Mesothelial cell of epicardium (in vitro differentiated cells): ENCODE measurements at regions not wholly inside any gene's neighbourhood (a gene's known extent, or its start where the extent isn't known, plus 50 kb on each side); places are given as distances from the start of the nearest gene placed in this dataset.

ENCODE experiments used
- DNase-seq, 2 experiments: peaks; one replicate each; pipeline ENCODE4 v3.0.0; 2021; ENCODE audit warnings: low spot score in 2 of 2; ENCODE audit not compliant: unreplicated experiment in 2 of 2
- H3K27ac Mint-ChIP-seq: 2 replicates; pipeline ENCODE4 v1.8.0; 2021; ENCODE audit warnings: mixed read lengths
- H3K27me3 Mint-ChIP-seq: 2 replicates; pipeline ENCODE4 v1.8.0; 2021; ENCODE audit warnings: low read depth, mixed read lengths
- H3K36me3 Mint-ChIP-seq: 2 replicates; pipeline ENCODE4 v1.8.0; 2021; ENCODE audit warnings: mixed read lengths
- H3K4me1 Mint-ChIP-seq: 2 replicates; pipeline ENCODE4 v1.8.0; 2021; ENCODE audit warnings: mixed read lengths
- H3K4me3 Mint-ChIP-seq: 2 replicates; pipeline ENCODE4 v1.8.0; 2021; ENCODE audit warnings: mild to moderate bottlenecking, moderate library complexity, mixed read lengths
- H3K9me3 Mint-ChIP-seq: 2 replicates; pipeline ENCODE4 v1.8.0; 2021; ENCODE audit warnings: mixed read lengths
- CTCF ChIP-seq: fragments of 200-600 bp; sonication (generic); IDR thresholded peaks from one replicate; pipeline ENCODE4 v1.5.0; 2021; ENCODE audit warnings: antibody characterized with exemption; ENCODE audit not compliant: unreplicated experiment

- peaks cover 41% of the 10 kb centered on the region for H3K4me1 Mint-ChIP-seq
- no peak overlapping the region for H3K4me3 Mint-ChIP-seq
- H3K36me3 Mint-ChIP-seq = no peaks in the 10 kb centered on the region
- DNase-seq = no peak
- H3K27ac Mint-ChIP-seq = peak overlapping the region; percentile 81
- peaks cover 6% of the 10 kb centered on the region for H3K9me3 Mint-ChIP-seq
- TF ChIP-seq CTCF = no peak
- H3K27me3 Mint-ChIP-seq = no peaks in the 10 kb centered on the region
Observed at GRCh38 chr21:43338951-43339350, 88.0 kb downstream of the SIK1 start.

- peaks cover 45% of the 10 kb centered on the region for H3K4me1 Mint-ChIP-seq
Observed at GRCh38 chr21:43337901-43338655, 88.9 kb downstream of the SIK1 start.

GRCh38 chr21:43335119-43335518 is 91.8 kb downstream of the SIK1 start:
- Mint-ChIP-seq H3K9me3 (peaks cover 6% of the 10 kb centered on the region), H3K36me3 (no peaks in the 10 kb centered on the region)

More at GRCh38 chr21:43337901-43338655, 88.9 kb downstream of the SIK1 start:
- no peaks in the 10 kb centered on the region for H3K36me3 Mint-ChIP-seq
- no peak for DNase-seq
- H3K27ac Mint-ChIP-seq = peak overlapping the region; percentile 82
- no peak for TF ChIP-seq CTCF
- peaks cover 6% of the 10 kb centered on the region for H3K9me3 Mint-ChIP-seq
- H3K4me3 Mint-ChIP-seq = no peak overlapping the region
- no peaks in the 10 kb centered on the region for H3K27me3 Mint-ChIP-seq

GRCh38 chr21:43334214-43334958 is 92.5 kb downstream of the SIK1 start:
- Mint-ChIP-seq H3K27me3 (no peaks in the 10 kb centered on the region), H3K27ac (peak overlapping the region; percentile 99), H3K4me1 (peaks cover 35% of the 10 kb centered on the region), H3K4me3 (no peak overlapping the region), H3K36me3 (no peaks in the 10 kb centered on the region), H3K9me3 (peaks cover 6% of the 10 kb centered on the region)
- no peak for DNase-seq
- TF ChIP-seq CTCF = no peak

More at GRCh38 chr21:43335119-43335518, 91.8 kb downstream of the SIK1 start:
- Mint-ChIP-seq H3K27me3 (no peaks in the 10 kb centered on the region), H3K4me1 (peaks cover 36% of the 10 kb centered on the region), H3K4me3 (no peak overlapping the region), H3K27ac (peak overlapping the region; percentile 99)
- no peak for TF ChIP-seq CTCF
- no peak for DNase-seq

GRCh38 chr21:43333298-43334062 is 93.5 kb downstream of the SIK1 start:
- Mint-ChIP-seq H3K4me3 (peak overlapping the region; percentile 27), H3K4me1 (peaks cover 32% of the 10 kb centered on the region), H3K36me3 (no peaks in the 10 kb centered on the region), H3K9me3 (peaks cover 6% of the 10 kb centered on the region), H3K27me3 (no peaks in the 10 kb centered on the region), H3K27ac (peak overlapping the region; percentile 99)
- peak; percentile 54 to 81 for DNase-seq
- no peak for TF ChIP-seq CTCF
